NCI-H510A treated with DMSO at 0.1 percent for 48 hours (cell line): ENCODE measurements at regions not wholly inside any gene's neighbourhood (a gene's known extent, or its start where the extent isn't known, plus 50 kb on each side); places are given as distances from the start of the nearest gene placed in this dataset.
"Not testable (repeated sequence)": the region's sequence is repeated elsewhere in the genome, so short reads cannot be mapped to it uniquely, and the experiment has no call there.

Source experiments
- DNase-seq: peaks from one replicate; lab custom pipeline; 2025; lab: John Stamatoyannopoulos, UW

- DNase-seq = no peak
Measured at GRCh38 chr6:155913816-155914215, 458.2 kb upstream of the NOX3 start.

DNA sequence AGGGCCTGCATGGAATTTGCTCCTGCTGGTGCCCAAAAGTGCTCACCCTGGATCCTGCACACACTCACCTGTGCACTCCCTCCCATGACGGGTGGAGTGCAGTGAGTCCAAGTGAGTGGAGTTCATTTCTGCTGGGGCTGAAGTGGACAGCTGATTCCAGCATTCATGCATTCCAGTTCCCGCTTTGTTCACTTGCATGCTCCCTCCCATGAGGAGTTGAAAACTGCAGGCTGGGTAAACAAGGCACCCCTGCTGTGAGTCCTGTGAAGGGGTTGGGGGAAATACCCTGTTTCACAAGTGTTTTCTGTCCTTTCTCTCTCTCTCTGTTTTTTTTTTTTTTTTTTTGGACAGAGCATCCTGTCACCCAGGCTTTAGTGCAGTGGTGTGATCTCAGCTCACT is 454.1 kb upstream of the NOX3 start:
- DNase-seq = no peak

- DNase-seq = no peak
Measured at GRCh38 chr6:155895641-155896040, 440.0 kb upstream of the NOX3 start.

GRCh38 chr6:155894758-155895157 is 439.1 kb upstream of the NOX3 start:
- no peak for DNase-seq

DNA sequence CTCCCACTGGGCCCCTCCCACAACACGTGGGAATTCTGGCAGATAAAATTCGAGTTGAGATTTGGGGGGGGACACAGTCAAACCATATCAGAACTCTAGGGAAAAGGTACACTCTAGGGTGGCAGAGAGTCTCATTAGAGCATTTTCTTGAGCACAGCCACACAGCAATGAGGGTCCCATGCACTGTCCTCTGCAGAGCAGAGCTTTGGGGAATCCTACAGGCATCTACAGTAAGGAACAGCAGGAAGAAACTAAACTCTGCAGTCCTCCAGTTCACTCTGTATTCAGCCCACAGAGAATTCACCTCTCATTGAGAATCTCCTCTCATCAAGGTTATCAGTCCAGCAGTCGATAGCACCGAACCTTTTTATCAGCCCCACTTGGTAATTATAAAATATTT is 438.6 kb upstream of the NOX3 start:
- DNase-seq = no peak

DNA sequence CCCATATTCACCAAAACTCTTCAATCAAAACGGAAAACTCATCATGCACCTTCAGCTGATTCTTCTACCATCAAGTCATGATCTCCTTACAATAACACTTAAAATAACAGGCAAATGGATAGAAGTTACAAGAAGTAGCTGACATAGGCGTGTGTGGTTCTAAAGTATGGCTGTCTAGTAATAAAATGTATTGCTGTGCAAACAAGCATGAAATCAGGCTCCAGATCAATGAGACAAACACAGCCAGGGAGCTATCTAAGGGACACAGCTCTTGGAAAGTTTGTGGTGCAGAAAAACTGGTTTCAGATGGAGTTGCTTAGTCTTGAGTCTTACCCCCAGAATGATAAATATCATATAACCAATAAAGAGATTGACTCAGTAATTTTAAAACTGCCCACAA is 434.8 kb upstream of the NOX3 start:
- DNase-seq = peak; percentile 1

- no peak for DNase-seq
Measured at GRCh38 chr6:155889410-155889809, 433.8 kb upstream of the NOX3 start.

- no peak for DNase-seq
Measured at GRCh38 chr6:155887421-155887820, 431.8 kb upstream of the NOX3 start.

DNA sequence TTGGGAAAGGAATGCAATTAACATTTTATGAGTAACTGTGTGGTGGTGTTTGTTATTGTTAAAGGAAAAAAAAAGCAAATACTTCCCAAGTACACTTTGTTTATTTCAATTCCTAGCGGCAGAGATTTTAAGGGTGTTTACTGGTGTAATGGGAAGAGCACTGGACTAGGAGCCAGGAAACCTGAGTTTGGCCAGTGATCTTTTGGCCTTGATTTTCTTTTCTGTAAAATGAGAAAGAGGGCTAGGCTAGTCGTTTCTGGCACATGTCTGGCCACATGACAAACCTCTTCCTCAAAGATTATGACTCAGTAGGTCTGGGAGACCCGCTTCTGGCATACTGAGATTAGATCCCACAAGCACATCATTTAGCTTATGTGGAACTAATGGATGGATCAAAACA is 428.1 kb upstream of the NOX3 start:
- no peak for DNase-seq

DNA sequence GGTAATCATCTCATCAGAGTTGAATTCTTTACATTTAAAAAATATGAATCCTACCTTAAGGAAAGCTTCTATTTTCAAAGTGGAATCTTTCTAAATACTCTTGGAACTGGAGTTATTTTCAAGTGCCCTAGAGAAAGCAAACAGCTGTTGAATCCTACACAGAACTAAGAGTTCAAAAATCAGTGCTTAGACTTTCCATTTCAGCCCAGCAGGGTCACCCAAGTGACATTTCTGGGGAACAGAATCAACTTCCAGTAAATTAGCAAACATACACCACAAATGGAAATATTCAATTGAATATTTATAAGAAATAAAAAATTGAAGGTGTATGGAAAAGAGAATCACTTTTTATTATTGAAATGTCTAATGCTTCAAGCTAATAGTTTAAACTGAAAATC is 427.7 kb upstream of the NOX3 start:
- DNase-seq = no peak

- DNase-seq = no peak
Measured at GRCh38 chr6:155882527-155883333, 427.1 kb upstream of the NOX3 start.

DNA sequence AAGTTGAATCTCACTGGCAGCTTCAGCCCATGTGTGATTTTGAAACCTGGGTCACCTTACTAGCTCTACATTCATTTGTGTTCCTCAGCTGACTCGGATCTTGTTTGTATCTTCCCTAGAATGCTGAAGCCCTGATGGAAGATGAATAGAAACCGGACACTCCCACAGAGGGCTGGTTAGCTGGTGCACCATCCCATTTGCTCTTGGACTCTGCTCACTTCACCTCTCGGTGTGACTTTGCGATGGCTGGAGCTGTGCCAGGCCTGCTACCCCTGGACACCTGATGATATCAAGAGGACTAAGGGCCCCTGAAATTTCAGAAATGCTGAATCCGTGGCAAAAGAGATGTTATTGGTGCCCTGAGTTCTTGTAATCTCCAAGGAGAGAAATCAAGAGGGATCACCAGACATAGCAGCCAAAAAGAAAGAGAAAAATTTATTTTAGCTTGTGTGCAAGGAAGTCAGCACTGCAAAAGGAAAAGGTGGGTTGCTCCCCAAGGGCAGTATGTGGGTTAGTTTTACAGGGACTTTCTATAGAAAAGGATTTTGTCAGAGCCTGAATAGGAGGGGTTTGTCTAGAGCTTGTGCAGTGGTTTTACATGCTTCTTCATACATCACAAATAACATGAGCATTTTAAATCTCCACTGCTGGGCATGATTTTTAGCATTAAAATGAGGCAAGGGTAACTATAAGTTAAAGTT is 426.3 kb upstream of the NOX3 start:
- no peak for DNase-seq

DNA sequence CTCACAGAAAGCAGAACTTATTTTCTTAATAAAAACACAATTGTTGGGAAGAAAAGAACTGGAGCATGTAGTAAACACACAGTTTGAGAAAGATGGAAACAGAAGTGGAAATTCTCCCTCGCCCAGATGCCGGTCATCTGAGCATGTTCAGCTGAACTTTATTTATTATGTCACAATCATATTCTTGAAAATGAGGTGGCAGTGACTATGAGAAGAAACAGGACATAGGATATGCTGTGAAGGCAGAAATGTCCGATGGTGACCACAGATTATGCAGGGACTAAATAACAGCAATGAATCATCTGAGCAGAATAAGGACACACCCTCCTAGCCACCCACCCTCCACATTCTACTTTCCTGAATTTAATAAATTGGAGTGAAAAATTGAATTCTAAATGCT is 425.3 kb upstream of the NOX3 start:
- no peak for DNase-seq

DNA sequence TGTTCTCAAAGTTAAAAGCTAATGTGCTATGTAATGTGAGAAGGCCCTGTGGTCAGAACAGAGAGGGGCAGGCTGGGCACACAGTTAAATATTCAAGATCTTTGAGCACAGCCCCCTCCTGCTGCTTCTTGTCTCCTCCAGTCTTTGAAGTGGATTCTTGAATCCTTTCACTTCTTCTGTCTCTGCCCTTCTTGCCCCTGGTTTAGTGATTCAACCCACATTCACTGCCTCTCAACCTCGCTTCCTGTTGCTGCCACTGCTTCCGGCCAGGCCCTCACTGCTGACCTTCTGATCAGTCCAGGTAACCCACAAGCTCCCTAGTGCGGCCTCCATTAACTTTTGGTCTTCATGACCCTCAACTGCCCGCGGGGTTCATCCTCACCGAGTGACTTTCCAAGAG is 417.3 kb upstream of the NOX3 start:
- no peak for DNase-seq

GRCh38 chr6:155867682-155868081 is 412.0 kb upstream of the NOX3 start:
- no peak for DNase-seq

GRCh38 chr6:155866676-155867390 is 411.2 kb upstream of the NOX3 start:
- DNase-seq = not testable (repeated sequence)

- DNase-seq = no peak
Measured at GRCh38 chr6:155861821-155862220, 406.2 kb upstream of the NOX3 start.

DNA sequence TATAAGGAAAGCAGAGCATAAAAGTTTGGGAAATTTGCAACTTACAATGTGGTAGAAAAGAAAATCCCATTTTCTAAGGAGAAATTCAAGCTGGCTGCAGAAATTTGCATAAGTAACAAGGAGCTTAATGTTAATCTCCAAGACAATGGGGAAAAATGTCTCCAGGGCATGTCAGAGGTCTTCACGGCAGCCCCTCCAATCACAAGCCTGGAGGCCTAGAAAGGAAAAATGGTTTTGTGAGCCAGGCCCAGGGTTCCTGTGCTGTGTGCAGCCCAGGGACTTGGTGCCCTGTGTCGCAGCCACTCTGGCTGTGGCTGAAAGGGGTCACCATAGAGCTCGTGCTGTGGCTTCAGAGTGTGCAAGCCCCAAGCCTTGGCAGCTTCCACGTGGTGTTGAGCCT is 403.3 kb upstream of the NOX3 start:
- not testable (repeated sequence) for DNase-seq

DNA sequence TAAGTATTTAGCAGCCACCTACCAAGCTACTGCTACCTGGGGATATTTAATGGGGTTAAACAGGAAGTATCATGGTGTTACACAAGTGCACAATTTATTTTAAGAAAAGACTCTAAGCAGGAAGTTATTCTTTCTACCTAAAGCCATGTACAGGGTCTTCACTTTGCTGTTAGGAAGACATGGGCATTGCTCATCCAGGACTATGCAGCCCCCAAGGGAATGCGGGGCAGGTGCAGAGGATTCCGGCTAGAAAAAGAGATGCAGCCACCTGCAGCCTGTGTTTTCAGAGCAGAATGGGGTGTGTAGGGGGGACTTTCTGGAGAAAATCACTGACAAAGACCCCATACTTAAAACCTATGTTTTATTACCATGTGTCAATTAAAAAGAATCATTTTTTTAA is 399.1 kb upstream of the NOX3 start:
- no peak for DNase-seq

- DNase-seq = no peak
Measured at GRCh38 chr6:155853011-155853410, 397.4 kb upstream of the NOX3 start.

DNA sequence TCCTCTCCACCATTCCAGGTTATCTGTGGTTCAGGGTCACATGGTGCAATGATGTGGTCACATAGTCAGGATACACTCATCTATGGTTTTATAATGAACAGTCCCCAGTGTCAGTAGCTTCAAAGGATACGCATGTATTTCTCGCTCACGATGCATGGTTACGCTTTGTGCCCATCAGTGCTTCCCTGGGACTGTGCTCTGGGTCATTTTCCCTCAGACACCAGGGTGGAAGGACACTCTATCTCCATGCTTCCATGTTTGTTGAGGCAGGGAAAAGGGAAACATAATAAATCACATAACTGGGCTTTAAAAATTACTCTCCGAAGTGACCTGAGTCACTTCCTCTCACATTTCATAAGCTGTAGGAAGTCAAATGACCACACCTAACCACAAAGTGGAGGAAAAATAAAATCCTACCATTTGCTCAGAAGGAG is 394.8 kb upstream of the NOX3 start:
- no peak for DNase-seq

DNA sequence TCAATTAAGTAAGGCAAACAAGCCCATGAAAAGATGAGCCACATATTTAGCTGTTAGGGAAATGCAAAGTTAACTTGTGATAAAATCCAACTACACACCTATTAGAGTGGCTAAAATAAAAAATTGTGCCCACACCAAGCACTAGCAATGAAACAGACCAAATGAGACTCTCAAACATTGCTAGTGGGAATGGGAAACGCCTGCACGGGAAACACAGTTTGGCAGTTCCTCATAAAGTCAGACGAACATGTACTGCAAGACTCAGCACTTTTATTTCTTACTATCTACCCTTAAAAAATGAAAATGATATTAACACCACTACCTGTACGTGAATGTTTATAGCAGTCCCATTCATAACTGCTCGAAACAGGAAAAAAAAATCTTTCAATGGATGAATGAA is 392.1 kb upstream of the NOX3 start:
- DNase-seq = no peak

DNA sequence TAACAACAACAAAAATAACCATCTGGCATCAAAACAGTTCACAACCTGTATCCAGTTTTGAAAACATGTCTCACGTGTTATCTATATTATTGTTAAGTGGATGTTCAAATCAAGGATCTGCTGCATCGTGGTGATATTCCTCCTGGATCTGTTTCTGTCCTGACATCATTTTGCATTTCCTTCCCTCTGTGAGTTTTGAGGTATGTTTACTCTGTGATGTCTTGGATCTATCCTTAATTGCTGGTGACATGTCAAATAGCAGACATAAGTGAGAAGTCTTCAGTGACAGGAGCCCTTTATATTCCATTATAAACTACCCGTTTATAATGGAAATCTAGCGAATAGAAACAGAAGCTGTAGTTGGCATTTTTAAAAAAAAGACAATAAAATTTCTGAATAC is 381.8 kb upstream of the NOX3 start:
- DNase-seq = no peak
